Activated naive CD4-positive, alpha-beta T cell treated with anti-CD3 and anti-CD28 coated beads, Interleukin-2, amount 50 U/mL, for 72 hours (primary cell): ENCODE measurements at regions not wholly inside any gene's neighbourhood (a gene's known extent, or its start where the extent isn't known, plus 50 kb on each side); places are given as distances from the start of the nearest gene placed in this dataset.
"Not testable (repeated sequence)": the region's sequence is repeated elsewhere in the genome, so short reads cannot be mapped to it uniquely, and the experiment has no call there.

Source experiments
- ATAC-seq, 2 donors: fragments of 150-1000 bp; cut with Tn5 transposase; 2 replicates each; pipeline ENCODE4 v1.10.0; 2021; ENCODE audit warnings: mild to moderate bottlenecking in 2 of 2, moderate library complexity in 2 of 2
- DNase-seq, 2 donors: peaks; one replicate each; pipeline ENCODE4 v3.0.0; 2021 to 2022; ENCODE audit warnings: low spot score in 2 of 2
- H3K27ac Mint-ChIP-seq, 2 donors: one replicate each; pipeline ENCODE4 v1.8.0; 2022; ENCODE audit warnings: mild to moderate bottlenecking in 2 of 2, mixed read lengths in 2 of 2
- H3K36me3 Mint-ChIP-seq, 2 donors: one replicate each; pipeline ENCODE4 v1.8.0; 2022; ENCODE audit warnings: mixed read lengths in 2 of 2
- H3K9me3 Mint-ChIP-seq, 2 donors: one replicate each; pipeline ENCODE4 v1.8.0; 2022; ENCODE audit warnings: mixed read lengths in 2 of 2

- no peak for ATAC-seq
- Mint-ChIP-seq H3K9me3 (no peaks in the 10 kb centered on the region), H3K27ac (no peak overlapping the region), H3K36me3 (no peaks in the 10 kb centered on the region)
- DNase-seq: no peak
These were observed 146.7 kb upstream of the AFDN start for GRCh38 chr6:167679790-167680604.

- DNase-seq (peak in 1 of 2 donors; percentile 25), ATAC-seq (no peak)
- Mint-ChIP-seq H3K9me3 (no peaks in the 10 kb centered on the region), H3K36me3 (no peaks in the 10 kb centered on the region), H3K27ac (no peak overlapping the region)
These were observed 146.0 kb upstream of the AFDN start for GRCh38 chr6:167680605-167681149.

- Mint-ChIP-seq H3K9me3 (peaks cover 3 to 5% of the 10 kb centered on the region in 2 donors), H3K27ac (no peak overlapping the region), H3K36me3 (no peaks in the 10 kb centered on the region)
- DNase-seq (peak in 1 of 2 donors; percentile 21), ATAC-seq (no peak)
These were observed 144.6 kb upstream of the AFDN start for GRCh38 chr6:167682125-167682524.

GRCh38 chr6:167682546-167683027 is 144.1 kb upstream of the AFDN start:
- Mint-ChIP-seq H3K36me3 (no peaks in the 10 kb centered on the region), H3K9me3 (peaks cover 3 to 5% of the 10 kb centered on the region in 2 donors), H3K27ac (no peak overlapping the region)
- no peak for ATAC-seq
- DNase-seq: peak in 1 of 2 donors; percentile 9

- H3K27ac Mint-ChIP-seq: no peak overlapping the region
- H3K36me3 Mint-ChIP-seq: no peaks in the 10 kb centered on the region
- DNase-seq (no peak), ATAC-seq (no peak)
- peaks cover 3 to 5% of the 10 kb centered on the region in 2 donors for H3K9me3 Mint-ChIP-seq
These were observed 143.5 kb upstream of the AFDN start for GRCh38 chr6:167683028-167683862.

- Mint-ChIP-seq H3K9me3 (peaks cover 3 to 5% of the 10 kb centered on the region in 2 donors), H3K27ac (no peak overlapping the region), H3K36me3 (no peaks in the 10 kb centered on the region)
- ATAC-seq: no peak
- DNase-seq: peak in 1 of 2 donors; percentile 7
These were observed 142.2 kb upstream of the AFDN start for GRCh38 chr6:167684276-167685104.

- ATAC-seq (no peak), DNase-seq (no peak)
- Mint-ChIP-seq H3K36me3 (no peaks in the 10 kb centered on the region), H3K27ac (no peak overlapping the region), H3K9me3 (peaks cover 3 to 5% of the 10 kb centered on the region in 2 donors)
These were observed 141.1 kb upstream of the AFDN start for GRCh38 chr6:167685654-167686053.

GRCh38 chr6:167686204-167686893 is 140.4 kb upstream of the AFDN start:
- Mint-ChIP-seq H3K36me3 (no peaks in the 10 kb centered on the region), H3K27ac (no peak overlapping the region), H3K9me3 (peaks cover 3 to 5% of the 10 kb centered on the region in 2 donors)
- DNase-seq (no peak), ATAC-seq (no peak)

- H3K9me3 Mint-ChIP-seq: peaks cover 3 to 5% of the 10 kb centered on the region in 2 donors
- H3K27ac Mint-ChIP-seq: no peak overlapping the region
- DNase-seq: no peak
- no peaks in the 10 kb centered on the region for H3K36me3 Mint-ChIP-seq
- no peak for ATAC-seq
These were observed 139.5 kb upstream of the AFDN start for GRCh38 chr6:167687116-167687725.

GRCh38 chr6:167688123-167688522 is 138.6 kb upstream of the AFDN start:
- DNase-seq (no peak), ATAC-seq (no peak)
- Mint-ChIP-seq H3K27ac (no peak overlapping the region), H3K9me3 (peaks cover 3 to 5% of the 10 kb centered on the region in 2 donors), H3K36me3 (no peaks in the 10 kb centered on the region)

- no peak overlapping the region for H3K27ac Mint-ChIP-seq
- ATAC-seq: no peak
- peaks cover 4 to 5% of the 10 kb centered on the region in 2 donors for H3K9me3 Mint-ChIP-seq
- no peak for DNase-seq
- H3K36me3 Mint-ChIP-seq: no peaks in the 10 kb centered on the region
These were observed 137.4 kb upstream of the AFDN start for GRCh38 chr6:167689278-167689677.

- no peak for DNase-seq
- no peak overlapping the region for H3K27ac Mint-ChIP-seq
- H3K36me3 Mint-ChIP-seq: no peaks in the 10 kb centered on the region
- ATAC-seq: no peak
- peaks cover 5 to 7% of the 10 kb centered on the region in 2 donors for H3K9me3 Mint-ChIP-seq
These were observed 137.0 kb upstream of the AFDN start for GRCh38 chr6:167689751-167690150.

- H3K9me3 Mint-ChIP-seq, DNase-seq, H3K36me3 Mint-ChIP-seq, ATAC-seq: not testable (repeated sequence)
- peak overlapping the region in 1 of 2 donors; percentile 18 for H3K27ac Mint-ChIP-seq
These were observed 136.4 kb upstream of the AFDN start for GRCh38 chr6:167690167-167690922.

GRCh38 chr6:167690931-167691330 is 135.8 kb upstream of the AFDN start:
- no peak for DNase-seq
- Mint-ChIP-seq H3K9me3 (peaks cover 5 to 7% of the 10 kb centered on the region in 2 donors), H3K36me3 (no peaks in the 10 kb centered on the region), H3K27ac (peak overlapping the region in 1 of 2 donors; percentile 18)
- ATAC-seq: no peak
